GM23338 (cell line): ENCODE measurements at regions not wholly inside any gene's neighbourhood (a gene's known extent, or its start where the extent isn't known, plus 50 kb on each side); places are given as distances from the start of the nearest gene placed in this dataset.

Experiments
- ATAC-seq: fragments of 200-7000 bp; cut with Tn5 transposase; 3 replicates; pipeline ENCODE4 v1.9.1; 2020
- DNase-seq: peaks from one replicate; pipeline ENCODE4 v3.0.0-alpha.2; 2015; ENCODE audit warnings: low spot score
- H2AFZ ChIP-seq: fragments of 200-600 bp; sonication (generic); 2 replicates; pipeline ENCODE4 v1.8.0; 2016; ENCODE audit warnings: antibody characterized with exemption, mild to moderate bottlenecking, moderate library complexity
- H3F3A ChIP-seq: fragments of 200-600 bp; sonication (generic); replicated peaks from 2 replicates; pipeline ENCODE4 v1.8.0; 2017; ENCODE audit warnings: antibody characterized with exemption, mixed run types, low read depth
- H3K27ac ChIP-seq: fragments of 200-600 bp; sonication (generic); 2 replicates; pipeline ENCODE4 v1.6.1; 2016; ENCODE audit warnings: low read depth
- H3K27me3 ChIP-seq: fragments of 200-600 bp; sonication (generic); 2 replicates; pipeline ENCODE4 v1.8.0; 2016; ENCODE audit warnings: mild to moderate bottlenecking, mixed run types, moderate library complexity; ENCODE audit not compliant: insufficient read depth
- H3K36me3 ChIP-seq: fragments of 200-600 bp; sonication (generic); 2 replicates; pipeline ENCODE4 v1.8.0; 2016; ENCODE audit warnings: mild to moderate bottlenecking; ENCODE audit not compliant: insufficient read depth
- H3K4me1 ChIP-seq: fragments of 200-600 bp; sonication (generic); 2 replicates; pipeline ENCODE4 v1.8.0; 2016; ENCODE audit warnings: mild to moderate bottlenecking, moderate library complexity; ENCODE audit not compliant: insufficient read depth
- H3K4me2 ChIP-seq: fragments of 200-600 bp; sonication (generic); 2 replicates; pipeline ENCODE4 v1.7.1; 2017; ENCODE audit warnings: mixed run types
- H3K4me3 ChIP-seq: fragments of 200-600 bp; sonication (generic); 2 replicates; pipeline ENCODE4 v1.6.1; 2016; ENCODE audit warnings: mixed run types
- H3K79me2 ChIP-seq: fragments of 200-600 bp; sonication (generic); replicated peaks from 2 replicates; pipeline ENCODE4 v1.8.0; 2017; ENCODE audit warnings: mild to moderate bottlenecking; ENCODE audit not compliant: insufficient read depth
- H3K9me2 ChIP-seq: fragments of 200-600 bp; sonication (generic); 2 replicates; pipeline ENCODE4 v1.8.0; 2017; ENCODE audit not compliant: insufficient read depth
- H4K20me1 ChIP-seq: fragments of 200-600 bp; sonication (generic); replicated peaks from 2 replicates; pipeline ENCODE4 v1.8.0; 2017; ENCODE audit warnings: mild to moderate bottlenecking; ENCODE audit not compliant: insufficient read depth
- H3K27ac Mint-ChIP-seq: 2 replicates; pipeline ENCODE4 v1.8.0; 2020; ENCODE audit warnings: inconsistent platforms, mild to moderate bottlenecking, moderate library complexity, mixed read lengths
- H3K27me3 Mint-ChIP-seq: 3 replicates; pipeline ENCODE4 v1.8.0; 2022; ENCODE audit warnings: low read depth, mild to moderate bottlenecking, moderate library complexity, mixed read lengths, inconsistent platforms; ENCODE audit not compliant: insufficient read depth, poor library complexity
- H3K36me3 Mint-ChIP-seq: 3 replicates; pipeline ENCODE4 v1.8.0; 2021; ENCODE audit warnings: low read depth, mild to moderate bottlenecking, inconsistent platforms, moderate library complexity, mixed read lengths
- H3K4me1 Mint-ChIP-seq: 3 replicates; pipeline ENCODE4 v1.8.0; 2020; ENCODE audit warnings: mild to moderate bottlenecking, inconsistent platforms, mixed read lengths
- H3K4me3 Mint-ChIP-seq: 3 replicates; pipeline ENCODE4 v1.8.0; 2021; ENCODE audit warnings: moderate library complexity, mild to moderate bottlenecking, inconsistent platforms, mixed read lengths
- H3K9me3 Mint-ChIP-seq: 3 replicates; pipeline ENCODE4 v1.8.0; 2020; ENCODE audit warnings: moderate library complexity, mild to moderate bottlenecking, inconsistent platforms, mixed read lengths
- CREB1 ChIP-seq: fragments of 250-450 bp; sonication (Bioruptor Pico); IDR thresholded peaks from 2 replicates; pipeline ENCODE4 v1.5.0; 2020; ENCODE audit warnings: low read depth, mild to moderate bottlenecking, moderate library complexity
- CTCF ChIP-seq, 2 experiments: fragments of 200-600 bp in 1 of 2; sonication (generic) in 1 of 2; conservative IDR thresholded peaks; 2 replicates each; pipeline versions ENCODE4 v1.5.1 to v1.6.1; 2016 to 2017; ENCODE audit warnings: antibody characterized with exemption in 2 of 2, low read depth in 2 of 2, mild to moderate bottlenecking in 2 of 2, moderate library complexity in 1 of 2
- ETS1 ChIP-seq: IDR thresholded peaks from 2 replicates; pipeline ENCODE4 v1.6.1; 2016; ENCODE audit warnings: antibody characterized with exemption
- EZH2 ChIP-seq: fragments of 200-600 bp; sonication (generic); IDR thresholded peaks from one replicate; pipeline ENCODE4 v1.8.0; 2017; ENCODE audit warnings: antibody characterized with exemption, mild to moderate bottlenecking, low read depth; ENCODE audit not compliant: unreplicated experiment
- EZH2phosphoT487 ChIP-seq: fragments of 200-600 bp; sonication (generic); IDR thresholded peaks from one replicate; pipeline ENCODE4 v1.8.1; 2018; ENCODE audit warnings: antibody characterized with exemption; ENCODE audit not compliant: unreplicated experiment
- JUNB ChIP-seq: IDR thresholded peaks from one replicate; pipeline ENCODE4 v1.6.1; 2016; ENCODE audit warnings: antibody characterized with exemption; ENCODE audit not compliant: unreplicated experiment
- NANOG ChIP-seq: IDR thresholded peaks from 2 replicates; pipeline ENCODE4 v1.6.1; 2016; ENCODE audit warnings: antibody characterized with exemption, borderline replicate concordance
- POLR2AphosphoS5 ChIP-seq: IDR thresholded peaks from 2 replicates; pipeline ENCODE4 v1.6.1; 2016; ENCODE audit warnings: antibody characterized with exemption, low read depth
- REST ChIP-seq: IDR thresholded peaks from one replicate; pipeline ENCODE4 v1.6.1; 2018; ENCODE audit warnings: antibody characterized with exemption; ENCODE audit not compliant: unreplicated experiment
- STAT1 ChIP-seq: IDR thresholded peaks from one replicate; pipeline ENCODE4 v1.6.1; 2016; ENCODE audit warnings: antibody characterized with exemption; ENCODE audit not compliant: unreplicated experiment
- ZNF114 ChIP-seq: fragments of 250-450 bp; sonication (Bioruptor Pico); IDR thresholded peaks from 2 replicates; pipeline ENCODE4 v1.5.0; 2020; ENCODE audit warnings: mild to moderate bottlenecking, moderate library complexity
- ZNF331 ChIP-seq: fragments of 250-450 bp; sonication (Bioruptor Pico); IDR thresholded peaks from 2 replicates; pipeline ENCODE4 v1.5.0; 2020; ENCODE audit warnings: low read depth, mild to moderate bottlenecking, moderate library complexity
- ZNF462 ChIP-seq: fragments of 250-450 bp; sonication (Bioruptor Pico); IDR thresholded peaks from 2 replicates; pipeline ENCODE4 v1.5.0; 2020; ENCODE audit warnings: mild to moderate bottlenecking, moderate library complexity

- no peak overlapping the region for H3K27ac ChIP-seq
- H3K36me3 ChIP-seq = peaks cover 5% of the 10 kb centered on the region; the same call in 1 of the 2 replicates
- no peaks in the 10 kb centered on the region for H3K4me1 ChIP-seq
- H3K36me3 Mint-ChIP-seq = peaks cover 14% of the 10 kb centered on the region; the same call in 2 of the 3 replicates
- ATAC-seq = no peak
- no peak overlapping the region for H3K27ac Mint-ChIP-seq
- no peak overlapping the region for H3K4me3 ChIP-seq
- peaks cover 24% of the 10 kb centered on the region for H3K9me3 Mint-ChIP-seq
- H3K4me1 Mint-ChIP-seq = peaks cover 15% of the 10 kb centered on the region
- H3K4me3 Mint-ChIP-seq = no peak overlapping the region
- TF ChIP-seq NANOG = no peak
- TF ChIP-seq EZH2 = no peak
- TF ChIP-seq ZNF114 = no peak
- TF ChIP-seq ZNF462 (CRISPR knock-in tag) = no peak
- no peak for TF ChIP-seq ZNF331 (CRISPR knock-in tag)
- TF ChIP-seq ETS1 = no peak
- TF ChIP-seq REST = no peak
- TF ChIP-seq CREB1 (CRISPR knock-in tag) = no peak
- TF ChIP-seq STAT1 = no peak
- TF ChIP-seq EZH2phosphoT487 = no peak
- no peak for TF ChIP-seq CTCF (conservative IDR thresholded peaks at IDR 0.05; ENCODE audit: low read depth in 2 of 2)
- TF ChIP-seq JUNB = no peak
- no peak for TF ChIP-seq POLR2AphosphoS5
- no peak overlapping the region for H3K4me2 ChIP-seq
- H2AFZ ChIP-seq = no peak overlapping the region
- no peaks in the 10 kb centered on the region for H3F3A ChIP-seq
- H3K27me3 ChIP-seq = no peaks in the 10 kb centered on the region
- H3K79me2 ChIP-seq = no peaks in the 10 kb centered on the region
- DNase-seq = no peak
- H3K27me3 Mint-ChIP-seq = no peaks in the 10 kb centered on the region
- H4K20me1 ChIP-seq = no peaks in the 10 kb centered on the region
- H3K9me2 ChIP-seq = peaks cover 21% of the 10 kb centered on the region
Observed at GRCh38 chr4:168019921-168020320, 72.4 kb upstream of the ANXA10 start.
